HS-27A (cell line): ENCODE measurements at regions not wholly inside any gene's neighbourhood (a gene's known extent, or its start where the extent isn't known, plus 50 kb on each side); places are given as distances from the start of the nearest gene placed in this dataset.
"Not testable (repeated sequence)": the region's sequence is repeated elsewhere in the genome, so short reads cannot be mapped to it uniquely, and the experiment has no call there.

Source experiments
- DNase-seq: peaks from one replicate; pipeline ENCODE4 v3.0.0-alpha.2; 2012; ENCODE audit warnings: low read depth, missing footprints

DNA sequence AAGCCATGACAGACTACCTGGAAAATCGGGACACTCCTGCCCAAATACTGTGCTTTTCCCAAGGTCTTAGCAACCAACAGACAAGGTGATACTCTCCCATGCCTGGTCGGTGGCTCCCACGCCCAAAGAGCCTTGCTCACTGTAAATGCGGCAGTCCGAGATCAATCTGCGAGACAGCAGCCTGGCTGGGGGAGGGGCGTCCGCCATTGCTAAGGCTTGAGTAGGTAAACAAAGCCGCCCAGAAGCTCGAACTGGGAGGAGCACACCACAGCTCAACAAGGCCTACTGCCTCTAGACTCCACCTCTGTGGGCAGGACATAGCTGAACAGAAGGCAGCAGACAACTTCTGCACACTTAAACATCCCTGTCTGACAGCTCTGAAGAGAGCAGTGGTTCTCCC lies 272.1 kb upstream of the CCNG1 start:
- no peak for DNase-seq

DNA sequence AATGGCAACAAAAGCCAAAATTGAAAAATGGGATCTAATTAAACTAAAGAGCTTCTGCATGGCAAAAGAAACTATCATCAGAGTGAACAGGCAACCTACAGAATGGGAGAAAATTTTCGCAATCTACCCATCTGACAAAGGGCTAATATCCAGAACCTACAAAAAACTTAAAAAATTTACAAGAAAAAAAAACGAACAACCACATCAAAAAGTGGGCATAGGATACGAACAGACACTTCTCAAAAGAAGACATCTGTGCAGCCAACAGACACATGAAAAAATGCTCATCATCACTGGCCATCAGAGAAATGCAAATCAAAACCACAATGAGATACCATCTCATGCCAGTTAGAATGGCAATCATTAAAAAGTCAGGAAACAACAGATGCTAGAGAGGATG lies 267.2 kb upstream of the CCNG1 start:
- DNase-seq: not testable (repeated sequence)

DNA sequence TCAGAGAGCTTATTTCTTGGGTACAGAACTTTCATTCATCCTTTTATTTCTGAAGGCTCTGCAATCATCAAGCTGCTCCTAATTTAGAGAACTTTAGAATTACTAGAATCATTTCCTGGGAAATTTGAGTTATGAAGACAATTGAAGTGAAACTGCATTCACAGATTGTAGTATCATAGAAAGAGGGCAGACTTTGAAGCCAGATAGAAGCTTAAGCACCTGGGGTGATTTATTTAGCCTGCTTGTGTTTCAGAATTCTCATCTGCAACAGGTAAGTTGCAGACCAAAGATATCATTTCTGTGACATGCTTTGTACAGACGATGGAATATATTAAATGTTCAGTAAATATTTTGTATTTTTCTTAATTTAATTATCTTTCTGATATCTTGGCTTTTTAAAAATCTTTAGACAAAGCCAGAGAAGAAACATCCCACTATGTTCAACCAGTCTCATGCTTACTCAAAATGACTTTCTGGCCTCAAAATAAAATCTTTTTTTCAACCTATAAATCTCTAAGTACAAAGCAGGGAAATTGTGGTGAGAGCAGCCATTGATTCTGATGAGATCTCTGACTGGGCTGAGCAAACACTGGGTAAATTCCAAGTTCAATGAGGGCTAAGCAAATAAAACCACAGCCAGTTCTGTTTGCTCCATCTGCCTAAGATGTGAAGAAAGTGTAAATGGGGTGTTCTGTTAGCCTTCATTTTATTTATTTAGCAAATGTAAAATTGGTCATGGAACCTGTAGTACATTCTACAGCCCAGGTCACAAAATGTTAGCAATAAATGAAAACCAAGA lies 264.7 kb upstream of the CCNG1 start:
- DNase-seq: no peak

DNA sequence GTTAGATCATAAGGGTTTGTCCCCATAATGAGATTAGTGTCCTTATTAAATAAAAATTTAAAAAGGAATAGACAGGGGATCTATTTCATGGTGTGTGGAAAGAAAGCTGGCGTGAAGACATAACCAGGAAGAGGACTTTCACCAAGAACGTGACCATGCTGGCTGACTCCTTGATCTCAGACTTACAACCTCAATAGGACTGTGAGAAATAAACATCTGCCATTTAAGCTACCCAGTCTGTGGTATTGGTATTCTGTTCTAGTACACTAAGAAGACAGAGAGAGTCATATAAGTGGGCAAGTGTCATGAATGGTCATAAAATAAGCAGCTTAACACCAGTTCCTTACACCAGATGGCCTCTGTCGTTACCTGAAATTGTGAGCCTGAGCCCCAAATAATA lies 259.4 kb upstream of the CCNG1 start:
- DNase-seq: no peak

DNA sequence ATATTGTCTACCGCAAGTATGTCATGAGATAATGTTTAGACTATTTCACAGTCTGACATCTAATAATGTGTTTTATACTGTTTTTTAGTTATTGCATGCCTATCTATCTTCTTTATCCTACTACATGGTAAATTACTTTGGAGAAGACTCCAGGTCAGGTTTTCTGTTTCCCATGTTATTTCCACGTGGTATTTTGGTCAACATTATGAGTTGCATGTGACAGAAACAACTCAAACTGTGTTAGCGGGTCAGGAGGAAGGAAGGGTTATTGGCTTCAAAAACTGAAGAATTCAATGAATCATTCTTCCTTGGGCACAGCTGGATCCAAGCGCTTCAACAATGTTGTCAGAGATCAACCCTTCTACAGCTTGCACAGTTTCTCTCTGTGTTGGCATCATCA lies 252.1 kb upstream of the CCNG1 start:
- no peak for DNase-seq

DNA sequence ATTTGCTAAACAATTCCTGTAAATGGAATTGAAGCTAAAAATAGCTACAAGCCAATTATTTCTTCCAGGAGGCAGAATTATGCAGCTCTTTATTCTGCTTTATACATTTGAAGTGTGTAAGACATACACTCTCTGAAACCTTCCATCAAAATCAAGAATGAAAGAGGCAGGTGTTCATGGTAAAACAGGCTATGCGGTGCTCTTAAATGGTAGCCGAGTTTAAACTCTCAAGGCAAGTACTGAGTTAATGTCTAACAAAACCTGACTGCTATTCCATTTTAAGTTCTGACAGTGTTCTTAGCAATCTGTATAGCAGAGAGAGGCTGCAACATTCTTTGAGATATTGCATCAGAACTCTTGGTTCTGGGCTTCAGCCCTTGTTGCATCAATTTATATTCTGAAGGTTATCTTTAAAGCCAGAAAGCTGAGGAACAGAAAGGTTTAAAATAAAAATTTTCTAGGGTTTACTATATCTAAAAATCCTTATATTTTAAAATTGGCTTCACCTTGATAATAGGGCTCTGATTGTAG lies 248.3 kb upstream of the CCNG1 start:
- no peak for DNase-seq

DNA sequence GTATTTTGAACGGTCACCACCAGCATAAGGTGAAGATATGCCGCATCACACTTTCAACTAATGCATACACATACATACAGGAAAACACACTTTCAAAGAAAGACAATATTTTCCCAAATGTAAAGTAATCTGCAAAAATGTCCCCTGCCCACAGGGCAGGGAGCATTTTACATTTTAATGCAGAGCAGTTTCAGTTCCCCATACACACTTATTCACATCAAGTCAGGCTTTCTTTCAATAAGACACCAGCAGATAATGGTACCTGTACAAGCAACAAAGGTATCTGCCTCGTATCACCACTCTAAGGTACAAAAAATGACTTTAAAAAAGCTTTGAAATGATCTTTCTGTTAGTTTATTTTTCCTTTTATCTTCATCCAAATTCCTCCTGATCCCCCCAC lies 247.1 kb upstream of the CCNG1 start:
- DNase-seq: no peak

DNA sequence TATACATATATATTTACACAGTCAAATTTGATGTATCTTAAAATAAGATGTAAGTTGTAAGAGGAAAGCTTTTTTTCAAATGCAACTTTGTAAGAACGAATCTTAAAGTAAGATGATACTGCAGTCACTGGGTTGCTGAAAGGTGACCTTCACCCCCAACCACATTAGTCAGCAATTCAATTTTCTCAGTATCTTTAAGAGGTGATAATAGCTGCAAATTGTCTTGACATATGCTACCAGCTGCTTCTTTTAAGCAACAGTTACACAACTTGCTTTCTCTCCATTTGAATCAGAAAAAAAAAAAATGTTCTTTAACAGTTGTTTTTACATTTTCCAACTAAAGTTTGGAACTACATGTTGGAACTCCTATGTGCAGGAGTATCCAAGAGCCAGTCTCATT lies 246.6 kb upstream of the CCNG1 start:
- DNase-seq: no peak

DNA sequence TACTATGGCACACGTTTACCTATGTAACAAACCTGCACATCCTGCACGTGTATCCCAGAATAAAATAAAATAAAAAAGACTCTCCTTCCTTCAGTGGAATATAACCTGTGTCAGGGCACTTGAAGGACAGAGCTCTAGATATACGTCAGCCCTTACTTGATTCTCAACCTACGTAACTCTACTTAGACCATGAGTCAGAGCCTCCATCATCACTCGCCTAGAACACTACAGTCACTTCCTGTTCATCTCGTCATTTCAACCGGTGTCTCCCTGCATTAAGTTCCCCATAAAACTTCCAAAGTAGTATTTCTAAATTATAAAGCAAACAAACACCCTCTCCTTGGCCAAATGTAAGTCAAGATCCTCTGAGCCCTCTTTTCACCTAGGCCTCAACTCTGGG lies 243.5 kb upstream of the CCNG1 start:
- DNase-seq: no peak

DNA sequence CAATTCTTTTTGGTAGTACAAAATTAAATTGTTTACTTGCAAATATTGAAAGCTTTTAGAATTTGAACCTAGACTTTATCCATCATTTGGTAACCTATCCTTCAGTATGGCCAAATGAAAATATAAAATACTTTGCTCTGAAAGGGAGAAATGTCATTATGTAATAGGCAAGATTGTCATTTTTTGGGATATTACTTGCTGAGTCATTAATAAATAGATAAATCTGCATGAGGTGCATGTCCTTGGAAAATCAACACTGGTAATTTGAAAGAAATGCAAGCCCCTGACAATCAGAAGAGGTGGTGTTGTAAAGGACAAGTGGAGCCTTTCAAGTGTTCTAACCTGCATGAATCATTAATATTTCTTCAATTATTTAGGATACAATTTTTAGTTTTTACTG lies 231.8 kb upstream of the CCNG1 start:
- DNase-seq: no peak

DNA sequence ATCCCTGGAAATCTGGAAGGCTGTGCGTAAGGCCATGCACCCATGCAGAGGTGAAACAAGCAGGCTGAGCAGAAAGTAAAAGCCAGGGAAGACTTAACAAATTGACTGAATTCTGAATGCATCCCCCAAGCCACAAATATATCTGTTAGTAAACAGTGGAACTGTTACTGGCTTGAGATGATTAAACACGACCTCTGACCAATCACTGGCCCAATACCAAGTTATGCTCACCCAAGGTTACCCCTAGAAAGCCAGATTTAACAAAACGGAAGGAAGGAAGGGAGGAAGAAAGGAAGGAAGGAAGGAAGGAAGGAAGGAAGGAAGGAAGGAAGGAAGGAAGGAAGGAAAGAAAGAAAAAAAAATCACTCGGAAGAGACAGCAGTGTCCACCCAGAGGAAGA lies 215.8 kb upstream of the CCNG1 start:
- no peak for DNase-seq

DNA sequence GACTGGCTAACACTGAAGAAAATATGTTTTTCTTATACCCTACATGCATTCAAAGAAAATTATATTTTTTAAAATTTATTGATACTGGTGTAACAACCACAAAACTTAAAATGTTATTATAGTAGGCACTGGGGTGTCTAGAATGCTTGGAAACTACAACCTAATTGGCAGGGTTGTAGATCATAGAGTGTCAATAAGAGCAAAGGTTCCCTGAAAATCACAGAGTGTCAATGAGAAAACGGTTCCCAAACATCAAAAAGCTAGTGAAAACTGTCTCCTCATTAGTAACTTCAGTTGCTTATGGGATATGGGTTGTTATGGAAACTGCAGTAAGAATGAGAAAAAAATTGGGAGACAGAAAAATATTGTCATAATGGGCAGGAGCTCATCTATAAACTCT lies 214.4 kb upstream of the CCNG1 start:
- no peak for DNase-seq

DNA sequence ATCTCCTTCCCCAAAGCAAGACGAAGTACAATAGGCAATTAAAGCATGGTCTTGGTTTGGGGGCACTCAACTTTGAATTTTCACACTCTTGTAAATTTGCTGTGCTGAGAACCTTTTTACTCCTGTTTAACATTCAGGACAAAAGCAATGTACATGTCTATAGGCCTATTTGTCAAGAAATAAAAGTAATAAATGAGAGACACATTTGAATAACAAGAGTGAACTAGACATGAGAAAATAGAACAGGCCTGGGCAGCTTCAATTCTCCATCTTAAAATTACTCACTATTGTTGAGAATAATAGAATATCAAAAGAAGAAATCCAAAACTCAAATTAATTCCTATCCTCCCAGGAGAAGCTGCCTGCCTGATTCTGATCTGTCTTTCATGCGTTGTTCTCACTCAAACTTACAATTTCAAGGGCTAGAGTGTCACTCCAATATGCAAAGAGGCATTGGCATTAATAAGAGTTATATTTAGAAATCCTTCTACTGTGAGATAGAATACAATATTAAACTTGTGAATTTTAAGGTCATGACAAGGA lies 192.9 kb upstream of the CCNG1 start:
- no peak for DNase-seq

DNA sequence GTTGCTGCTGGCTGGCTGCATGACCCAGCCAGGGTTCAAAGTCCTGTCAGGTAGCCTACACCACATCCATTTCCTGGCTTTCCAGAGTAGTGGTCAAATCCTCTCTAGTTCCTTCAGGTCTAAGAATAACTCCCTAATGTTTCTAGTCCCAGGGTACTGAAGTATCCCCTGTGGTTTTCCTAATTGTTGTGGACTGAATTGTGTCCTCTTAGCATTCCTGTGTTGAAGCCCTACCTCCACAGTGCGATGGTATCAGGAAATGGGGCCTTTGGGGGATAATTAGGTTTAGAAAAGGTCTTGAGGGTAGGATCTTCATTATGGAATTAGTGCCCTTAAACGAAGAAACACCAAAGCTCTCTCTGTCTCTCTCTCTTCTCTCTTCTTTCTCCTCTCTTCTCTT lies 191.8 kb upstream of the CCNG1 start:
- DNase-seq: no peak

DNA sequence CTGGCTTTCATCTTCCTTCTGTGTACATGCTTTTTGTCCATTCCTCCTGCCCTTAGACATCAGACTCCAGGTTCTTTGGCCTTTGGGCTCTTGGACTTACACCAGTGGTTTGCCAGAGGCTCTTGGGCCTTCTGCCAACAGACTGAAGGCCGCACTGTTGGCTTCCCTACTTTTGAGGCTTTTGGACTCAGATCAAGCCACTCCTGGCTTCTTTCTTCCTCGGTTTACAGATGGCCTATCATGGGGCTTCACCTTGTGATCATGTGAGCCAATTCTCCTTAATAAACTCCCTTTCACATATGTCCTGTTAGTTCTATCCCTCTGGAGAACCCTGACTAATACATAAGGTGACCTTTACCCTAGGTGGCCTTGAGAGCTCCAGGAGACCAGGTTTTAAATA lies 189.1 kb upstream of the CCNG1 start:
- DNase-seq: no peak

DNA sequence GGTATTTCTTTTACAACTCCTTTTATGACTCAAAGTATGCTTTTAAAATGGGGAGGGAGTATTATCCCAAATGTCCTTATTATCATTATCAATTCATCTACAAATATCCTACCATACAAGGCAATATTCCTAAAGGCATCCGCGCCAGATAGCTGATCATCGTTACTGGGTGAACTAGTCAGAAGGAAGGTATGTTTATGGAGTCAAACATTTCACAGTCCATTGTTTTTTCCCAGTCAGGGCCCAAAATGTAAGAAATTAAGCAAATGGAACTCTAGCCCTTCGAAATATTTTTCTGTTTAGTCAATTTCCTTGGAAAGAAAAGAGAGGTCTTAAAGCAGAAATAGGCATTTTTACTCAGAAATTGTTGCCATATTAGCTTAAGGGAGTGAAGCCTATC lies 188.5 kb upstream of the CCNG1 start:
- peak; percentile 23 for DNase-seq

DNA sequence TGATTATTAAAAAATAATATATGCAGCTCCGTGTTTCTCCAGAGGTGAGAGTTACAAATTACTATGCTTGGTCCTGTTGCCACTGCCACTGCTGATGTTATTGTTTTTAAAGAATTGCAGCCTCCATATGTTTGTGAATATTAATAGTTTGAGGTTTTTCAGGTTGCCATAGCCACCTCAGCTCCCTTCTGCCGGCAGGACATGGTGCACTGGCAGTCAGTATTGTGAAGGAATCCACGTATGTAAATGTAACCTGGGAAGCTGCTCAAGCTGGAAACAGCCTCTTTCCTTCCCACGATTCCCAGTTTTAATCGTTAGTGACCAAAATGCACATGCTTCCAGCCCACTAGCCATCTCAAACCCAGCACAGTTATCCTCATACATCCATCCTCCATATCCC lies 184.4 kb upstream of the CCNG1 start:
- no peak for DNase-seq

DNA sequence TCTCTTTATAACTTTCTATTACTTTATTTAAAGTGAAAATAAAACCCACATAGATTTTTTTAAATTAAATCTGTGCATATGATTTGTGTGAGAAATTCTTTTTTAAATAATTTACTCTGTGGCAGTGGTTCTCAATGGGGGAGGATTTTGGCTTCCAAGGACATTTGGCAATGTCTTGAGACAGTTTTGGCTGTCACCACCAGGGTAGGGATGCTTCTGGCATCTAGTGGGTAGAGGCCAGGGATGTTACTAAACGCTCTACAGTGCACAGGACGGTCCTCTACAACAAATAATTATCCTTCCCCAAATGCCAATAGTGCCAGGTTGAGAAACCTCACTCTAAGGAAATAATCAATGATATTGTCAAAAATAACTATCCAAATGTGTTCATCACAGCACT lies 177.9 kb upstream of the CCNG1 start:
- no peak for DNase-seq

DNA sequence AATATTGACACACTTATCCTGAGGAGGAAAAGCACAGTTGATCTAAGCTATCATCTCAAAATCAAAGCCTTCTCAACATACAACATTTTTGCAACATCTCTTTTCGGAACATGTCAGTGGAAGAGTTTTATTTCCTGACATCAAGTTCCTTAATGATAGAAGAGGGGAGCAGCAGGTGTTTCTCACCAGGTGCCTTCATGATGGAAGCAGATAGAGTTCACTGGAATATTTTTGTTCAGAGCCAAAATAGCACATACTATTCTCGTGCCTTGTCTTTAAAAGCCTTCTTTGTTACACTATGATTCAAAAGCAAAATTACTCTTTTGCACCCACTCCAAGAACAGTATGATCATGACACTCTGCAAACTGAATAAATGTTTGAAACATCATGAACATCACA lies 176.9 kb upstream of the CCNG1 start:
- DNase-seq: no peak

DNA sequence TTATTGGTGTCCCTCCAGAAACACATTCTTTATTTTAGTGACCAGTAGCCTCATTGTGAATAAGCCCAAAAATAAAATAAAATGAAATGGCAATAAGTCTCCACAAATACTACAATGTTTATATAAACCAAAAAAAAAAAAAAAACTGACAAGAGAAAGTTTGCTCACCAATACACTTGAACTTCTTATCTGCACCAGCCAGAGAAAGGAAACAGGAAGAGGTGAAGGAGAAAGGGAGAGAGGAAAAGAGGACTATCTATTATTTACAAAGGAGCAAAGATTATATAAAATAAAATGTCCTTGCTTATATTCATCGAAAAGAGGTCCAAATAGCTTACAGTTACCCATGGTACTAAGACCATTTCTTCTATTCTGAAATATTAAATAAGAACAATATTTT lies 176.4 kb upstream of the CCNG1 start:
- DNase-seq: no peak

DNA sequence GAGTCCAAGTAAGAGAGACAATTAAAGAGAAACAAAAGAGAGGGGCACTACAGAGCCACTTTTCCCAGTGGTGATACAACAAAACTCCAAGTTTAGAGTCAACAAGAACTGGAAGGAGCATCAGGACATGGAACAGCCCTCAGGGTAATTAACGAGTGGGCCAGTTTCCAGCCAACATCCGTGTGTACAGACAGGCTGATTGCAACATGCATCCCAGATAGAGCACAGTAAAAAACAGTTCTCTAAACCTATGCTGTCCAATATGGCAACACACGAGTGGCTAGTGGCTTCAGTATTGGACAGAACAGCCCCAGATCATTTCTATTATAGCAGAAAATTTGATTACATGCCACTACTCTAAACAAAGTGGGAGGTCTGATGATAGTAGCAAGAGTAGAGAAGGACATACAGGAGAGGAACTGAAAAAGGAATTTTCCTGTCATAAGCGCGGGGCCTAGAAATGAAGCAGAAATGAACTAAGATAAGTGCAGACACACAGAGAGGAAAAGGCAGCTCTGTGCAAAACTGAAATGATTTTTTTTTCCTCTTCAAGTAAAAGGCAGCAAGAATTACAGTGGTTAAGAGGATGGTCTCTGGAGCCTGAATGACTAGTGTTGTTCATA lies 175.6 kb upstream of the CCNG1 start:
- no peak for DNase-seq

DNA sequence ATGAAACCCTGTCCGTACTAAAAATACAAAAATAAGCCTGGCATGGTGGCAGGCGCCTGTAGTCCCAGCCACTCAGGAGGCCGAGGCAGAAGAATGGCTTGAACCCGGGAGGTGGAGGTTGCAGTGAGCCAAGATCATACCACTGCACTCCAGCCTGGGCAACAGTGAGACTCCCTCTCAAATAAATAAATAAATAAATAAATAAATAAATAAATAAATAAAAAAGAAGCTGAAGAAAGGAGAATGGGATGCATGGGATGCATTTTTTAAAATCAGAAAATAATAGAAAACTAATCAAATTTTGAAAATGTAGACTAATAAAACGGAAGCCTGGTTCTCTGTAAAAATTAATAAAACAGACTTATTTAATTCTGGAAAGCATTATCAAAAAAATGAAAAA lies 171.1 kb upstream of the CCNG1 start:
- DNase-seq: not testable (repeated sequence)

DNA sequence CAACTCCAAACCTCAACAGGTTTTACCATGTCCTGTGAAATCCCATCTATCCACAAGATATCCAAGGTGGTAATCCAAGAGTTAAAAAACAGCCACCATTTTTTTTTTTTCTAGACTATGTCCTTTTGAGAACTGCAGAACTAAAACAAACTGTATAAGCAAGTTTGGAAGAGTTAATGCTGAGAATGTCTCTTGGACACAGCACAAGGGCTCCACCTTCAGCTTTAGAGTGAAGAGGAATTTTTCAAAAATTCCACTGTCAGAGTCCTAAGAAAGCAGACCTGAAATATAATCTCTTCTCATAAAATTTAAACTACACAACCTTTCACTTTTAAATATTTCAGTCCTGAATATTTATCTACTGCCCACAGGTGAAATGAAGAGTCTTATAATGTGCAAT lies 167.8 kb upstream of the CCNG1 start:
- DNase-seq: no peak

DNA sequence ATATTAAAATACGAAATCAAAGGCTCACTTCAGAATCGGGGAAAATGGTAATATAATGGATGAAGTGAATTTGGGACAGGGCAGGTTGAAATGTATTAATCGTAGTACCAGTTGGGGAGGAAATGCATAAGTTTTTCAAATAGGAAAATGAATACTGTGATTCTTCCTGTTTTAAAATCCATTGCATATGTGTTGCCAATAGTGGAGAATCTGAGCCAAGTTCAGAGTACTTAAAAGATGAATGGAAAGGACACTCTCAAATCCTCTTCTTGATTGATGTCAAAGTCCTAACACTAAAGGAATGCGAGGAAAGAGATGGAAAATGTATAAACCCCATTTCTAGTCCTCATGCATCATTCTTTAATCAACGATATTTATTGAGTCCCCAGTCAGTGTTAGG lies 160.9 kb upstream of the CCNG1 start:
- no peak for DNase-seq
